ENCODE measurements at regions not wholly inside any gene's neighbourhood (a gene's known extent, or its start where the extent isn't known, plus 50 kb on each side); places are given as distances from the start of the nearest gene placed in this dataset.

- in situ Hi-C loops (cut with MboI; ENCODE audit: low sequenced_read_pairs), result no loop called here
- no peak overlapping the region for H4K5ac ChIP-seq (ENCODE audit: low read depth, low read length)
- intact Hi-C loops (cut with micrococcal nuclease), result no loop called here
- H2AK9ac ChIP-seq (replicated peaks; ENCODE audit: low read depth, low read length, poor library complexity), result no peak overlapping the region
- H3K23ac ChIP-seq (ENCODE audit: low read depth, low read length), result no peak overlapping the region
- H4K8ac ChIP-seq (ENCODE audit: low read depth in 2 of 2, low read length in 2 of 2), result no peak overlapping the region
- H3K9me1 ChIP-seq (ENCODE audit: insufficient read depth, low read length), result no peaks in the 10 kb centered on the region
- no peaks in the 10 kb centered on the region for H3K79me1 ChIP-seq (ENCODE audit: low read depth in 1 of 2, low read length in 2 of 2)
- no peak overlapping the region for H3K4me2 ChIP-seq (ENCODE audit: low read depth, low read length)
- H3K4ac ChIP-seq (ENCODE audit: low read depth, low read length), result no peak overlapping the region
- no peak overlapping the region for H3K56ac ChIP-seq (ENCODE audit: extremely low read depth, insufficient read depth, low read length)
- H3K36me3 ChIP-seq (ENCODE audit: control insufficient read depth, insufficient read depth, low read length), result no peaks in the 10 kb centered on the region
- no peak overlapping the region for H4K91ac ChIP-seq (ENCODE audit: insufficient read depth, low read depth, low read length)
- no peaks in the 10 kb centered on the region for H3K4me1 ChIP-seq (ENCODE audit: control insufficient read depth, insufficient read depth, low read length)
- H2BK20ac ChIP-seq (ENCODE audit: low read depth, low read length), result no peak overlapping the region
- H3K14ac ChIP-seq (replicated peaks; ENCODE audit: low read depth, low read length), result no peak overlapping the region
- H2BK15ac ChIP-seq (ENCODE audit: low read depth, low read length), result no peak overlapping the region
- no peak overlapping the region for H3K18ac ChIP-seq (ENCODE audit: low read depth, low read length)
- no TSS peak for BruUV-seq (replicated peaks)
- no peak overlapping the region for H3K27ac ChIP-seq (ENCODE audit: insufficient read depth, low read length)
- no peak overlapping the region for H2AK5ac ChIP-seq (ENCODE audit: low read depth, low read length)
- DNase-seq, result no peak
- CTCF ChIA-PET, result no interaction called here
- no peak overlapping the region for H3K4me3 ChIP-seq (ENCODE audit: insufficient read depth, low read depth, low read length)
- TF ChIP-seq MXI1 (IDR thresholded peaks at IDR 0.05; ENCODE audit: borderline replicate concordance, low read depth, low read length) (no peak), POLR2A (IDR thresholded peaks at IDR 0.05; ENCODE audit: low read depth, low read length) (no peak)
- no peak for ATAC-seq (ENCODE audit: low read depth)
- H3K9ac ChIP-seq (ENCODE audit: low read depth, low read length), result no peak overlapping the region
- no peaks in the 10 kb centered on the region for H4K20me1 ChIP-seq (ENCODE audit: insufficient read depth, low read length)
- POLR2A ChIA-PET (ENCODE audit: unreplicated experiment), result no interaction called here
- H2AFZ ChIP-seq (replicated peaks; ENCODE audit: low read length, poor library complexity), result no peak overlapping the region
- dilution Hi-C loops (cut with HindIII; ENCODE audit: low sequenced_read_pairs, unreplicated experiment), result no loop called here
- H3K9me3 ChIP-seq (ENCODE audit: control insufficient read depth, insufficient read depth, low read length), result no peaks in the 10 kb centered on the region
- 74% methylated on average over 4 of the region's 6 CpGs; no CpG with 5 or more reads in 1 of the 2 experiments for WGBS, 2 experiments (ENCODE audit: extremely low coverage in 2 of 2, insufficient read length in 1 of 2)
- no peak overlapping the region for H2BK120ac ChIP-seq (ENCODE audit: low read depth, low read length)
- no peak overlapping the region for H2BK5ac ChIP-seq (ENCODE audit: low read depth, low read length, poor library complexity, severe bottlenecking)
- H3K27me3 ChIP-seq (ENCODE audit: control insufficient read depth, insufficient read depth, low read length), result no peaks in the 10 kb centered on the region
These were observed 241.5 kb downstream of the GXYLT1 start for GRCh38 chr12:41903014-41903708.

Measured in IMR-90 (cell line).